ENCODE measurements at regions not wholly inside any gene's neighbourhood (a gene's known extent, or its start where the extent isn't known, plus 50 kb on each side); places are given as distances from the start of the nearest gene placed in this dataset.

- Histone ChIP-seq H3K4me2 (ENCODE audit: low read depth, low read length, poor library complexity, severe bottlenecking) (no peak overlapping the region), H3K79me2 (ENCODE audit: insufficient read depth, low read length) (no peaks in the 10 kb centered on the region), H3K9me2 (replicated peaks; ENCODE audit: insufficient read depth, low read length) (no peaks in the 10 kb centered on the region), H3F3A (ENCODE audit: insufficient read depth) (no peaks in the 10 kb centered on the region), H3K27ac (ENCODE audit: low read depth, low read length) (no peak overlapping the region), H2AFZ (ENCODE audit: low read depth, low read length, severe bottlenecking) (no peak overlapping the region), H3K27me3 (ENCODE audit: low read length) (no peaks in the 10 kb centered on the region), H3K9me3 (ENCODE audit: insufficient read depth, low read length) (no peaks in the 10 kb centered on the region), H4K20me1 (ENCODE audit: low read depth, low read length) (no peaks in the 10 kb centered on the region), H3K4me3 (ENCODE audit: insufficient read depth, low read length, poor library complexity, severe bottlenecking) (no peak overlapping the region), H3K36me3 (ENCODE audit: low read length) (no peaks in the 10 kb centered on the region), H3K9ac (ENCODE audit: low read length) (no peak overlapping the region)
- TF ChIP-seq CTCF (IDR thresholded peaks at IDR 0.05; ENCODE audit: insufficient read depth, low read length, poor library complexity, severe bottlenecking), result no peak
Measured at GRCh38 chr4:101398807-101399206, 51.5 kb upstream of the PPP3CA start.
